KMS-11 (cell line): ENCODE measurements at regions not wholly inside any gene's neighbourhood (a gene's known extent, or its start where the extent isn't known, plus 50 kb on each side); places are given as distances from the start of the nearest gene placed in this dataset.

Experiments used
- H2AFZ ChIP-seq: fragments of 200-600 bp; sonication (generic); 2 replicates; pipeline ENCODE4 v1.6.1; 2016; ENCODE audit warnings: antibody characterized with exemption, mixed run types, low read depth
- H3K27ac ChIP-seq: fragments of 200-600 bp; sonication (generic); 2 replicates; pipeline ENCODE4 v1.6.1; 2016; ENCODE audit warnings: mild to moderate bottlenecking, mixed run types
- H3K27me3 ChIP-seq: fragments of 200-600 bp; sonication (generic); 2 replicates; pipeline ENCODE4 v1.6.1; 2017; ENCODE audit warnings: mild to moderate bottlenecking, low read depth, mixed run types, moderate library complexity; ENCODE audit not compliant: insufficient read depth
- H3K36me3 ChIP-seq: fragments of 200-600 bp; sonication (generic); 2 replicates; pipeline ENCODE4 v1.6.1; 2017; ENCODE audit warnings: mild to moderate bottlenecking, mixed run types; ENCODE audit not compliant: insufficient read depth
- H3K4me1 ChIP-seq: fragments of 200-600 bp; sonication (generic); 2 replicates; pipeline ENCODE4 v1.6.1; 2016; ENCODE audit warnings: mild to moderate bottlenecking, low read depth, mixed run types; ENCODE audit not compliant: poor library complexity, severe bottlenecking
- H3K4me2 ChIP-seq: fragments of 200-600 bp; sonication (generic); 2 replicates; pipeline ENCODE4 v1.7.0; 2016; ENCODE audit warnings: mild to moderate bottlenecking, mixed run types
- H3K4me3 ChIP-seq: fragments of 200-600 bp; sonication (generic); IDR thresholded peaks from 2 replicates; pipeline ENCODE4 v1.6.1; 2017; ENCODE audit warnings: low read depth, low read length, mixed read lengths; ENCODE audit not compliant: insufficient read depth
- H3K79me2 ChIP-seq: fragments of 200-600 bp; sonication (generic); 2 replicates; pipeline ENCODE4 v1.6.1; 2016; ENCODE audit warnings: low read depth, mixed run types; ENCODE audit not compliant: insufficient read depth
- H3K9ac ChIP-seq: fragments of 200-600 bp; sonication (generic); 2 replicates; pipeline ENCODE4 v1.6.1; 2016; ENCODE audit warnings: mild to moderate bottlenecking, mixed run types
- H4K20me1 ChIP-seq: fragments of 200-600 bp; sonication (generic); 2 replicates; pipeline ENCODE4 v1.6.1; 2016; ENCODE audit warnings: mild to moderate bottlenecking, mixed run types; ENCODE audit not compliant: insufficient read depth
- TF ChIP-seq, protein P1 (sequence below): fragments of 200-600 bp; sonication (generic); conservative IDR thresholded peaks from 2 replicates; pipeline ENCODE4 v1.6.1; 2017; ENCODE audit warnings: low read depth, mild to moderate bottlenecking, antibody characterized with exemption, low read length, moderate library complexity, mixed read lengths

DNA sequence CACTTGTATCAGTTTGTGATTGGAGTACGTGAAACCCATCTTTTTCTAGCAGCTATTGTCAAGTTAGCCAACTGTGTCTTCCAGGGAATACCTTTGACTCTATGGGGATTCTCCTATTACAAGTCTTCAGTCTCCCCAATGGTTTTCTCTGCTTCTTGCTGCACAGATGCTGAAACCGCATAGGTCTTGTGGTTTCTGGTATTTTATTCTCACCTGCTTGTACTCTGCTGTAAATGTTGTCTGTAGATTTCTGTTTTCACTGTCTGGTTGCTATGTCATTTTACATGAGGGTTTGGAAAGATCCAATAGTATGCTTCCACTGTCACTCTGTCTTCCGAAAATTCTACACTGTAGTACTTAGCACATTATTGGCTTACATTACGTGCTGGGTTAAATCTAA is 1196.9 kb upstream of the C9orf72 start:
- Histone ChIP-seq H3K4me3 (no peak overlapping the region), H3K36me3 (no peaks in the 10 kb centered on the region), H2AFZ (no peak overlapping the region), H3K9ac (no peak overlapping the region), H3K79me2 (no peaks in the 10 kb centered on the region), H3K27me3 (no peaks in the 10 kb centered on the region), H3K27ac (peak overlapping the region; percentile 6; the same call in 1 of the 2 replicates), H4K20me1 (no peaks in the 10 kb centered on the region), H3K4me2 (peak overlapping the region; percentile 72; the same call in 1 of the 2 replicates), H3K4me1 (peaks cover 17% of the 10 kb centered on the region)
- TF ChIP-seq, protein P1, sequence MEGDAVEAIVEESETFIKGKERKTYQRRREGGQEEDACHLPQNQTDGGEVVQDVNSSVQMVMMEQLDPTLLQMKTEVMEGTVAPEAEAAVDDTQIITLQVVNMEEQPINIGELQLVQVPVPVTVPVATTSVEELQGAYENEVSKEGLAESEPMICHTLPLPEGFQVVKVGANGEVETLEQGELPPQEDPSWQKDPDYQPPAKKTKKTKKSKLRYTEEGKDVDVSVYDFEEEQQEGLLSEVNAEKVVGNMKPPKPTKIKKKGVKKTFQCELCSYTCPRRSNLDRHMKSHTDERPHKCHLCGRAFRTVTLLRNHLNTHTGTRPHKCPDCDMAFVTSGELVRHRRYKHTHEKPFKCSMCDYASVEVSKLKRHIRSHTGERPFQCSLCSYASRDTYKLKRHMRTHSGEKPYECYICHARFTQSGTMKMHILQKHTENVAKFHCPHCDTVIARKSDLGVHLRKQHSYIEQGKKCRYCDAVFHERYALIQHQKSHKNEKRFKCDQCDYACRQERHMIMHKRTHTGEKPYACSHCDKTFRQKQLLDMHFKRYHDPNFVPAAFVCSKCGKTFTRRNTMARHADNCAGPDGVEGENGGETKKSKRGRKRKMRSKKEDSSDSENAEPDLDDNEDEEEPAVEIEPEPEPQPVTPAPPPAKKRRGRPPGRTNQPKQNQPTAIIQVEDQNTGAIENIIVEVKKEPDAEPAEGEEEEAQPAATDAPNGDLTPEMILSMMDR, result no peak

DNA sequence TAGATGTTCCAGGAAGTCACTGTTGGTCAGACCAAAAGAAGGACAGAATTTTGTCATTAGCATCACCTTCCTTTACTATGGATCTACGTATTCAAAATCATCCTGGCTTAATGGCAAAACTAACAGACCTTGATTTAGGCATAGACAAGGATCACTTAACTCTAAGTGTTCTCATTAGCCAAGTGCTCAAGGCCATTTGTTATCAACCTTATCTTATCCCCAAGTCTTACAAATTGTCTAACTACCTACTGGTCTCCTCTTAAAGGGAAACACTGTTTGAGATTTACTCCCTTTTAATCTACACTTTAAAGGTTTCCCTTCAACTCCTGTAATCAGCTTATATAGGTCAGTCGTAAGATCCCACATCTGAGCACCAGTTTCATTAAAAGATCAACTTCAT is 1197.5 kb upstream of the C9orf72 start:
- Histone ChIP-seq H3K4me2 (peak overlapping the region; percentile 72; the same call in 1 of the 2 replicates), H4K20me1 (no peaks in the 10 kb centered on the region), H3K27ac (no peak overlapping the region; the same call in 1 of the 2 replicates), H3K36me3 (no peaks in the 10 kb centered on the region), H3K4me1 (peaks cover 17% of the 10 kb centered on the region), H3K27me3 (no peaks in the 10 kb centered on the region), H3K79me2 (no peaks in the 10 kb centered on the region), H3K9ac (no peak overlapping the region), H3K4me3 (no peak overlapping the region), H2AFZ (no peak overlapping the region)
- TF ChIP-seq, protein P1, result no peak

DNA sequence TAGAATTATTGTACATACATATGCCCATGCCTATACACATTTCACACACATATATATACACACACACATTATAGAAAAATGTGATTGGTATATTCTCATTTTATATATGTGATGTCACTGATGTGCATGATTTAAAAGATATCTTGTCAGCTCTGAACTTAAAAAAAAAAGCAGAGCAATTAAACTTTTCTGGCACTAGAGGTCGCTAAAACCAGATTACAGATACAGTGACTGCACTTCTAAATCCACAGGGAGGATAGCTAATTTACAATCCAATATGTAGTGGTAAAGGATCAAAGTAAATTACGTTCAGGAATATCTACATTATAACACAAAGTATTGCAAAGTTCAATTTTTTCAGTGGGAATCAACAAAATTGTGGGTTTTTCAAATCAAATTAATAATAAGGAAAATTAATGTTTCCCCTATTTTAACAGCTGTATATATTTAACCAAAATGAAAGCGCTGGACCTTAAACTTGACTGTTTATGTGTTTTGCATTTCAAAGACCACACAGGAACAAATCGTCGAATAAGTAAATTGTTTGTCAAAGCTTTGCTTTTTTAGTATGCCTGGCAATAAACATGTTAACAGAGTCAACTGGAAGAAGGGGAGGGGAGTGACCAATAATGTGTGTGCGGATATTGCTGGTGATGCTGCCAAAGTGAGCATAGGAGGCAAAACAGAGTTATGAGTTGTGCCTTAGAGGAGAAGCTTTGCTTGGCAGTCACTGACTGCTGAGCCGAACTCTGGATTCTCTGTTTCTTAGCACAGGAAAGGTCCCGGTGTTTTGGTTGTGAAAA is 1201.4 kb upstream of the C9orf72 start:
- TF ChIP-seq, protein P1, result peak; percentile 70
- H4K20me1 ChIP-seq, result no peaks in the 10 kb centered on the region
- no peak overlapping the region for H3K9ac ChIP-seq
- H2AFZ ChIP-seq, result no peak overlapping the region
- no peaks in the 10 kb centered on the region for H3K36me3 ChIP-seq
- no peak overlapping the region for H3K4me3 ChIP-seq
- no peak overlapping the region for H3K27ac ChIP-seq
- no peaks in the 10 kb centered on the region for H3K27me3 ChIP-seq
- no peaks in the 10 kb centered on the region for H3K79me2 ChIP-seq
- H3K4me1 ChIP-seq, result peaks cover 15% of the 10 kb centered on the region
- H3K4me2 ChIP-seq, result no peak overlapping the region

DNA sequence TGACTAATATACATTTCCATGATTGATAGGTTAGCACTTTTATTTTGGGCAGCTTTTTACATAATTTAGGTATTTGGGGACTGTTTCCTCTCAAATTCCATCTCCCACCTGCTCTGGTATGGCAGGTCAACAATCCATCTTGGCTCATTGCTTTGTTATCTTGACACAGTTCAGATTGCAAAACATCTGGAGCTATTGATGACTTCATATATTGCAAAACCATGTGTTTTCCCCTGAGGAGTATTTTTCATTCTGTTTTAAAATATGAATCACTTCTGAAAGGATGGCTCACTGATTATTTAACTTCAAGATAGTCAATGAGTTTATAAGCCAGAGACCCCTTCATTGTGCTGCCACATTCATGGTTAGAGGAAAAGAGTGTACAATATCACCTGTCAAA is 1206.0 kb upstream of the C9orf72 start:
- Histone ChIP-seq H3K27me3 (no peaks in the 10 kb centered on the region), H3K79me2 (no peaks in the 10 kb centered on the region), H3K27ac (no peak overlapping the region), H3K9ac (no peak overlapping the region), H3K4me2 (no peak overlapping the region), H3K4me1 (no peaks in the 10 kb centered on the region), H4K20me1 (no peaks in the 10 kb centered on the region), H2AFZ (no peak overlapping the region), H3K36me3 (no peaks in the 10 kb centered on the region), H3K4me3 (no peak overlapping the region)
- TF ChIP-seq, protein P1, result no peak
